GM12891 (cell line): ENCODE measurements at regions not wholly inside any gene's neighbourhood (a gene's known extent, or its start where the extent isn't known, plus 50 kb on each side); places are given as distances from the start of the nearest gene placed in this dataset.
A peak's percentile ranks its signal among the peaks of the same experiment; 100 is the strongest.

Experiments
- DNase-seq: peaks from one replicate; pipeline ENCODE4 v3.0.0; 2011; ENCODE audit warnings: low spot score; ENCODE audit not compliant: insufficient read length
- FAIRE-seq: peaks from 2 replicates; lab custom pipeline; 2011; peaks lifted over from hg19 to GRCh38; lab: Jason Lieb, UNC
- PAX5 ChIP-seq: IDR thresholded peaks from 2 replicates; pipeline ENCODE4 v1.6.1; 2011; ENCODE audit warnings: low read length, moderate library complexity, mild to moderate bottlenecking; ENCODE audit not compliant: insufficient read depth, severe bottlenecking
- POLR2A ChIP-seq: IDR thresholded peaks from 2 replicates; pipeline ENCODE4 v1.6.1; 2011; ENCODE audit warnings: low read depth, low read length, control low read depth
- POLR2AphosphoS5 ChIP-seq: IDR thresholded peaks from 2 replicates; pipeline ENCODE4 v1.6.1; 2011; ENCODE audit warnings: low read depth, low read length, control low read depth
- POU2F2 ChIP-seq: IDR thresholded peaks from 2 replicates; pipeline ENCODE4 v1.6.1; 2011; ENCODE audit warnings: low read depth, mild to moderate bottlenecking, control low read depth, low read length, moderate library complexity
- SPI1 ChIP-seq: IDR thresholded peaks from 2 replicates; pipeline ENCODE4 v1.6.1; 2011; ENCODE audit warnings: low read depth, low read length, control low read depth
- TAF1 ChIP-seq: IDR thresholded peaks from 2 replicates; pipeline ENCODE4 v1.6.1; 2011; ENCODE audit warnings: low read depth, low read length, control low read depth

DNA sequence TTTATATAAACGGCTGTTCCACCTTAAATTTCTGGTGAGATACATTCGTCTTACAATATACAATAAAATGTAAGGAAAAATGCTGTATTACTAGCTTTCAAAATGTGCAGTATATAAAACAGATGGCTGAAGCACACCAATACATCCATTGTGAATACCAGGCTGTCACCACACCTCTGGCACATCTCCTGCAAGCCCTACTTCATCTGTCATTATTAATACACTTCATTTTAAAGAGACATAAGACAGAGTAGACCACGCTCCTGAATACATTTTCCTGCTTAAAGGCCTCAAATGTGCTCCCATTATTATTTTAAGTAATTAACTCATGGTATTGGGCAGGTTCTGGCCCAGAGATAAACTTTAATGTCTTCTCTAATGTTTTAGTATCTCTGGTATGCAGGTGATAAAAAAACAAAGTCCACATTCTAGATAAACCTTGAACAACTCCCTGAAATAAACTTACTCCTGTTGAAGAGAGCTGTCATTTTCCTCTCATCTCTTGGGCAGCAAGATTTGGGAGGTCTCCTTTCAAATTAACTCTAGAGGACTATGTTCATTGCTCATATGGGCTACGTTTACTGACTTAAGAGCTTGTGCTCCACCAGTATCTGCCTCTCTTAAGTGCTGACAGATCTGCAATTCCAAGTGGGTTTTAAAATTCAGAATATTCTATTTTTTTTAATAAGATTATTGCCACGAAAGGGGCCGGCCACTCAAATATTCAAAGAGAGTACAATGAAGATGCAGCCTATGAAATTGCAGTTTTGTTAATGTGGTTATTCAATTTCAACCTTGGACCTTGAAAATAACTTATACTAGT is 396.5 kb upstream of the SEMA3D start:
- DNase-seq (no peak), FAIRE-seq (no peak)
- TF ChIP-seq PAX5: no peak

DNA sequence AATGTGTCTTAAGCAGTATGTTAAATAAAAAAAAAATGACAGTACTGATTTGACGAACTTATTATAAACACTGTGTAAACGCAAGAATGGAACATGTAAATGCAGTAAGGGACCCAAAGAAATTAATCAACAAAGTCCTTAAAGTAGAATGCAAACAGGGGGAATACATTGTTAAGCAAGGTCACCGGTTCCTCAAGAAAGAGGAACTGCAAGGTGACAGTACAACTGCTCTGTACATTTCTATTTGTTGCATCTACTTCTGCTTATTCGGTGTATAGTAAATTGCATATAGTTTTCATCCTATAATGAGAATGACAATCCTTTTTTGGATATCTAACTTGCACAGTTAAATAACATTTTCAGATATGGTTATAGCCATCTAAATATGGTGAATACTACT is 387.0 kb upstream of the SEMA3D start:
- FAIRE-seq (no peak), DNase-seq (no peak)
- TF ChIP-seq POLR2A: no peak
- peak; percentile 74 for TF ChIP-seq SPI1
- no peak for TF ChIP-seq TAF1

DNA sequence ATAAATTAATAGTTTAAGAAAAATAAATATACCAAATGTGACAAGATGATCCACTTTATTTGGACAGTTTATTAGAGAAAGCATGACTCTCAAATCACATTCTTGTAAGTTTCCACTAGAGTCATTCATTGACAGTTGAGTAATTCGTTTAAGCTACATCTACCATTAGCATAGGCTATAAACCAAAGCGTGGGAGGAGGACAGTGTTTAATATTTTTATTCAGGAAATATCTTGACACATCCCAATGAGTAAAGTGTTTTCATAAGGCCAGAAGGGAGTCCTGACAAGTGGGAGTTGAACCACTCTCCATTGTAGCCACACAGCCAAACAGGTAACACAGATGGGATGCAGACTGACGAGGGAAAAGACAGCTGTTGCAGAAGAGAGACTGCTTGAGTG is 386.5 kb upstream of the SEMA3D start:
- no peak for DNase-seq
- no peak for FAIRE-seq
- TF ChIP-seq PAX5 (no peak), SPI1 (no peak), POU2F2 (no peak), POLR2AphosphoS5 (no peak), POLR2A (no peak), TAF1 (no peak)

DNA sequence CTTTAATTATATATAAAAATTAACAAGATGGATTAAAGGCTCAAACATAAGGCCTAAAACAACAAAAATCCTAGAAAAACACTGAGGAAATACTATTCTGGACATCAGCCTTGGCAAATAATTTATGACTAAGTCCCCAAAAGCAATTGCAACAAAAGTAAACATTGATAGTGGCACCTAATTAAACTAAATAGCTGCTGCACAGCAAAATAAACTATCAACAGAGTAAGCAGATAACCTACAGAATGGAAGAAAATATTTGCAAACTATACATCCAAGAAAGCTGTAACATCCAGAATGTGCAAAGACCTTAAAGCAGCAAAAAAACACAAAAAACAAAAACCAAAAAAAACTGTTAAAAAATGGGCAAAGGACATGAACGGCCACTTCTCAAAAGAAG is 384.0 kb upstream of the SEMA3D start:
- TF ChIP-seq POLR2AphosphoS5 (no peak), POU2F2 (no peak), POLR2A (no peak), PAX5 (no peak), TAF1 (no peak), SPI1 (no peak)
- no peak for FAIRE-seq
- DNase-seq: no peak

DNA sequence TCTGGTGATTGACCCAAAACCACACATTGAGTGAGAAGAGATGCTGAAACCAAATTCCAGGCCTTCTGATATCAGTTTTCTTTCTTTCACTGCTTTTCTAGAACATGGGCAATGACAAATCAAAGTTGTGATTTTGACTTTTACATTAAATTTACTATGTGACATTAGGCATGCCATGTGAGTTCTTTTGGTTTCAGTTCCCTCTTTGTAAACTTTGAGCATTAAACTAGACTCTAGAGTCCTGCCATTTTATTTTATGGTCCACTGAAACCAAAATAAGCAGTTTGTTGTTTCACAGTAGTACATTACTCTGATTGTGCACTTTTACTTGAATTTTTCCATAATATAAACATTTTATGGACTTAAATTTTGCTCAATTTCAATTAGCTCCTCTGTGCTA is 381.1 kb upstream of the SEMA3D start:
- no peak for DNase-seq
- TF ChIP-seq POLR2AphosphoS5 (no peak), TAF1 (no peak), PAX5 (no peak), POU2F2 (no peak), POLR2A (no peak), SPI1 (peak; percentile 90)
- FAIRE-seq: no peak

DNA sequence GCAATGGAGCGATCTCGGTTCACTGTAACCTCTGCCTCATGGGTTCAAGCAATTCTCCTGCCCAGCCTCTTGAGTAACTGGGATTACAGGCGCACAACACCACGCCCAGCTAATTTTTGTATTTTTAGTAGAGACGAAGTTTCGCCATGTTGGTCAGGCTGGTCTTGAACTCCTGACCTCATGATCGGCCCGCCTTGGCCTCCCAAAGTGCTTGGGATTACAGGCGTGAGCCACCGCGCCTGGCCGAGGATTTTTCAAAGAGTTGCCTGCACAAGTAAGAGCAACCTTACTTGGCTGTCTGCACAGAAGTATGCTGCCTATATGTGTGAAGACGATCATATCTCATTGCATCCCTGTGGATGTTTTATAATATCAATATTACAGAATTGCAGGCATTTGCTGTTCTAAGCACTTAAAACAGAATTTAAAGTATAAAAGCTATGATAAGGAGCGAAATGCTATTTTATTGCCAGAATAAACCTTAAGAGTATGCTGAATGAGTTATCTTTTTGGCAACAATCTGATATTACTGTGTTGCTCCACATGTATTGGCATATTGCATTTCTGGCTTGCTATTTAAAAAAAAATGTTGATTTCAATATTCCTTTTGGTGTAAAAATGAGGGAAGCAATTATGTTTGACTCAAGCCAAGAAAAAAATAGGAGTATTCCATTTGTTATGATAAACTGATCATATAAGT is 379.4 kb upstream of the SEMA3D start:
- FAIRE-seq (no peak), DNase-seq (no peak)
- TF ChIP-seq TAF1: no peak
- no peak for TF ChIP-seq POU2F2
- TF ChIP-seq POLR2AphosphoS5: no peak
- TF ChIP-seq SPI1: no peak
- TF ChIP-seq PAX5: no peak
- no peak for TF ChIP-seq POLR2A

DNA sequence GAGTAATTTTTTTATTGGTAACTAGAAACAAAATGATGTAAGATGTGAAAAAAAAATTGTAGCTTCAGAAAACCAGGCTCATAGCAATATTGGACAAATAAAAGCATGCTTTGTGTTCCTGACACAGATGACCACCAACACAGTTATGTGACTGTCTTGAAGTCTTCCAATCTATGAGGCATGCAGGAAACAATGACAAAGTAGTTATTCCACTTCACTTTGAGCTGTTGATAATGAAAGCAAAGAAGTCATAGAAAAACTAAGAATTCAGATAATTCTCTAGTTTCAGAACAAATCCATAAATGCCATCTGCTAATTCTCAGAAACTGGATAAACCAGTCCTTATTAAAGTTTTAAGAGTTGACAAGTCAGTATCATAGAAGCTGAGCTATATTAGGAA is 378.4 kb upstream of the SEMA3D start:
- DNase-seq (no peak), FAIRE-seq (no peak)
- no peak for TF ChIP-seq PAX5
- no peak for TF ChIP-seq SPI1
- TF ChIP-seq TAF1: no peak
- TF ChIP-seq POLR2AphosphoS5: no peak
- no peak for TF ChIP-seq POU2F2
- no peak for TF ChIP-seq POLR2A

DNA sequence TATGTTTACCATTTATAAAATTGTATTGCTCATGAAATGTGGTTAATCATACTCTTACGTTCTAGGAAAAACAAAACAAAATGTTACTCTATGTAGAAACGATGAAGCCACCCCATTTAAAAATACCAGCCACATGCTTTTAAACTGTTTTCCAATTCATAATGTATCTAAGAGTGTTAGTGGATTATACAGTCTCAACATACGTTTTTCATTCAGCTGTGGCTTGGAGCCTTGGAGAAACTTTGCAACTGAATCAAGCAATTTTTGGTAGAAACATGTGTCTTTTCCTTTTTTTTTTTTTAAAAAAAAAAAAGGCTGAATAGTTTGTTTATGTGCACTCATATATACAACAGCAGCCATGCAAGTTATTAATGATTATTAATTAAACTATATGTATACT is 378.0 kb upstream of the SEMA3D start:
- TF ChIP-seq SPI1 (no peak), POLR2AphosphoS5 (no peak), TAF1 (no peak), POLR2A (no peak), POU2F2 (no peak), PAX5 (no peak)
- no peak for FAIRE-seq
- DNase-seq: no peak

DNA sequence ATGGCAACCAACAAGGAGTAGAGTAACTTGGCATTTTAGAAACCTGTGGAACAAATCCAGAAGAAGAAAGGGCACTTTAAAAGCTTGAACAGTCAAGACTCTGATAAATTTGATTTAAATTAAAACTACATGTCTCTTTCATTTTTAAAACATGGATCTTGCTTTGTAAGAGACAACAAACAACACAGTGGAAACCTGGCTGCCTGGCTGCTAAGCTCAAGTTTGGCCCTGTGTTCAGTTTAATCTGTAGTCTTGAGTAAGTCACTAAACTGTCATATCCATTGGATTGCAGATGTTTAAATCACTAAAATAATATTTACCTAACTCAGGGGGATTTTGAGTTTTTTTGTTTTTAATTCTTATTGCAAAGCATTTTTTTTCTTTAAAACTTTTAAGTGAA is 374.9 kb upstream of the SEMA3D start:
- DNase-seq (no peak), FAIRE-seq (no peak)
- TF ChIP-seq POLR2AphosphoS5 (no peak), POLR2A (no peak), PAX5 (no peak), POU2F2 (no peak), TAF1 (no peak)
